NCI-H187 treated with DMSO at 0.1 percent for 48 hours (cell line): ENCODE measurements at regions not wholly inside any gene's neighbourhood (a gene's known extent, or its start where the extent isn't known, plus 50 kb on each side); places are given as distances from the start of the nearest gene placed in this dataset.

ENCODE experiments used
- DNase-seq: peaks from one replicate; lab custom pipeline; 2025; lab: John Stamatoyannopoulos, UW

GRCh38 chr11:116473206-116473769 lies 299.5 kb downstream of the BUD13 start:
- no peak for DNase-seq

DNA sequence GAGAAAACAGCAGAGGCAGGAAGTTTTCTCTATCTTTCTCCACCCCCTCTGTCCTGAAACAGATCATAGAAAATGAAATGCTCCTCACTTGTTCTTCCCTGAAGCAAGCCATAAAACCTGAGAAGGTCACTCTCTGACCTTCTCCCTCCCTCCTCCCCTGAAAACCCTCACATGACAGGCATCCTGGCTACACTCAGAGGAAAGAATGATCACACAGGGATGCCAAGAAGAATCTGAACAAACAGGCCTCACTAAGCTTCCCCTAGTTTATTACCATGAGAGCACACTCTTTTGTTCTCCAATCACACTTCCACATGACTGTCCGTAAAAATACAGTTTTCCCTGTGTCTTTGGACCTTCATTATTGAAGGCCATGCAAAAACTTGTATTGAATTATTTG lies 300.1 kb downstream of the BUD13 start:
- DNase-seq: no peak

DNA sequence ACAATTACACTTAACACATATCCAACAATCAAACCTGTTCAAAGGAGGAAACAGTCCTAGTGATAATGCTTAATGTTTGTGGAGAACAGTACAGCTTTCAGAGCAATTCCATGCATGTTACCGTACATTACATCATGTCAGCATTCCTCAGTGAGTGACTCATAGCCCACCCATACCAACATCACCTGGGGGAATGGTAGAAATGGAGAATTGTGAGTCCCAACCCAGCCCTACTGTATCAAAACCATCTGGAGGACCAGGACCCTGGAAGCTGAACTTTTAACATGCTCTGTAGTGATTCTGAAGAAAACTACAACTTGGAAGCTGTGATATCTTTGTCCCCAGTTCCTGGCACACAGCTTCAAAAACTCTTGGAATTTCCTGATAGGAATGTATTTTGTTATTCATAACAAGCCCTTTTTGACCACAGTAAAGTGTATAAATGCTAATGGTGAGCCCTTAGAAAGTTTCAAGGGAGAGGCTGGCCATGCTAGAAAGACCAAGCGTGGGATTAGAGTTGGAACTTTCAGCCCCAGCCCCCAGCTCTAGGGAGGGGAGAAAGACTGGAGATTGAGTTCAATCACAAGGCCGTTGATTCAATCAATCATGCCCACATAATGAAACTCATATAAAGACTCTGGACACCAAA lies 301.1 kb downstream of the BUD13 start:
- DNase-seq: no peak

- DNase-seq: no peak
Measured at GRCh38 chr11:116468699-116469098, 304.1 kb downstream of the BUD13 start.

DNA sequence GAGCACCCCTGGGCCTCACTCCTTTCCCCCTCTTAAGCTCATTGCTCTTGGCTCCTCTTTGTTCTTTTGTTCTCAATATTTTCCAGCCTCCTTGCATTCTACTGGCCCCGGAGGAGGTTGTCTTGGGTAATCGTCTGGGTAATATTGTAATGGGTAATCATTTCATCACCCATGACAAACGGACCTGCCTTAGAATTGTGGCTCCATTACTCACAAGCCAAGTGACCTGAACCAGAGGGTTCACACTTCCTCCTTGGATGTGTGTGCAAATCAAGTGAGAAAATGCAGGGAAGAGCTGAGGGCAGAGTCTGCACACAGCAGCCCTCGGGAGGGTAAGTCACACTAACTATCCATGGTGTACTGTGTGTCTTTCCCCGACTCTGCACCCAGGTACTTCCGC lies 305.0 kb downstream of the BUD13 start:
- no peak for DNase-seq

- no peak for DNase-seq
Measured at GRCh38 chr11:116466801-116467200, 306.0 kb downstream of the BUD13 start.

- no peak for DNase-seq
Measured at GRCh38 chr11:116466191-116466590, 306.6 kb downstream of the BUD13 start.

- no peak for DNase-seq
Measured at GRCh38 chr11:116465056-116465455, 307.7 kb downstream of the BUD13 start.

DNA sequence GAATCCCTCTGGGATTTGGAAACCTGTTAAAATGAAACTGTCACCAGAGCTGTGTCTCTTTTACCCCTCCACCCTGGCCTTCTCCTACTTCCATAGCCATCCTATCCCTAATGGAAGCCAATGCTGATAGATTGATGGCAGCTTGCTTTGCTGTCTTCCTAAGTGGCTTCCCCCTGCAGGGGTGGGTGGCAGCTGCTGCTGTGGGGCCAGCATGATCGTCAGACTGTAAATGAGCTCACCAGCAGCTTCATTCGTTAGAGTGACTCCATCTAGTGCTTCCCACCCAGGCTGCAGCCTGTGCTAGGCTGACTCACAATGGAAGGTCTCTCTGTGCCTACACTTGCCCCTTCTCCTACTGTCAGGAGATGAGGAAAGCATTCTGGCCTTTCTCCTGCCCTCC lies 311.0 kb downstream of the BUD13 start:
- no peak for DNase-seq

DNA sequence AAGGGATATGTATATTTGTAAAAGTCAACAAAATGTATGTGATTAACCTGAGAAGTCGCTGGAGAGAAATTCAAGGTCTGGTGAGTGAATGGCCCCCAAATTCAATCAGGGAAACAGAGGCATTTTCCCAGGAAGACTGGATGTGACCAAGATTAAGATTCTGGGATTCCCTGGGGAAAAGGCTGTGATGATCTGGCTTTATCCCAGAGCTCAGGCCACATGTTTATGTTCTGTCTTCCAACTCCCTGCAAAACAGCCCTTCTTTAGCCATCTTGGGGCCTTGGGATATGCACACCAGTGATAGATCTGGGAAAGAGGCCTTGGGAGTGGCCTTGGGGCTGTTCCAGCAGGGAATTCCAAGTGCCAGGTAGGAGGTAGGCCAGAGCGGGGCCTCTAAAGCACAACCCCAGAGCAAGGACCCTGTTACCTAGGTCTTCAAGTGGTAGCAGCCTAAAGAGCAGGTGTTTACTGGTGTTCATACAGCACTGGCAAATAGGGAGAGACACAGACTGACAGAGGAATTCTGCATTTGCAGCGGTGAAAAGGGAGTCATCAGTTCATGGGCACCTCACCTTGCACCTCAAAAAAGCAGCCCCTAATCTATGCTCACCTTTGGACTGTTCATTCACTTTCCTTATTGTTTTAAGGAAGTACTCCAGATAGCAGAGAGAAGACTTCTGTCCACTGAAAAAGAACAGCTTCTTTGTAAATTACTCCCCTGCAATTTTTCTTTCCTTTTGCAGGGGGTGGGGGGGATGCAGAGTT lies 312.4 kb downstream of the BUD13 start:
- DNase-seq: no peak

- DNase-seq: no peak
Measured at GRCh38 chr11:116459185-116460045, 313.4 kb downstream of the BUD13 start.

GRCh38 chr11:116458546-116458945 lies 314.2 kb downstream of the BUD13 start:
- no peak for DNase-seq

DNA sequence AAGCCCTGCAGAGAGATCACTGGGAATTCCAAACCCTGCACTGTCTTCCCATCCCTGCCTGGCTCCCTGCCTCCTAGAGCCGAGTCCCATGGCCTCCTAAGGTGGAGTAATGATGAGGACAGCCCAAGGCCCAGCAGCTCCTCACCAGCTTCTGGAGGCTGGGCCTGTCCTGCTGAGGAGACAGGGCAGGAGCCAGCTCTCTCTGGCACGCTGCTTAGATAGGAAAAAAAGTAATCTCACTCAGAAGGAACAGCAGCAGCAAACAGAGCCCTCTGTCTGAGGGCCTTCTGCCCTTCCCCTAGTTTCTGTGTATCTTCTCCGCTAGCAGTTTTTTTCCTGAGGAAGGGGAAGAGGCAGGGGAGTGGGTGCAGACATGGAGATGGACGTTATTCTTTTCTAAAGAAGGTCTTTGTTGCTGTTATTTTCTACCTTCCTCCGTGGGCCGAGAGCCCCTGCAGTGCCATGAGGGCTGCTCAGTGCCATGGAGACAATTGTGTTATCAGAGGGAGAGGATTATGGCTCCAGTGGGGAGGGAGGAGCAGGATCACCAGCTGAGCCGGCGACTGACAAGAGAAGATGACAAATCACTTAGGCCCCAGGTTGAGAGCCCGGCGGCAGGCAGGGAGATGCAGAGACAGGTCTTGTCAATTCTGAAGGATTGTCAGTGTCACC lies 315.3 kb downstream of the BUD13 start:
- no peak for DNase-seq

- DNase-seq: no peak
Measured at GRCh38 chr11:116454951-116455350, 317.8 kb downstream of the BUD13 start.

DNA sequence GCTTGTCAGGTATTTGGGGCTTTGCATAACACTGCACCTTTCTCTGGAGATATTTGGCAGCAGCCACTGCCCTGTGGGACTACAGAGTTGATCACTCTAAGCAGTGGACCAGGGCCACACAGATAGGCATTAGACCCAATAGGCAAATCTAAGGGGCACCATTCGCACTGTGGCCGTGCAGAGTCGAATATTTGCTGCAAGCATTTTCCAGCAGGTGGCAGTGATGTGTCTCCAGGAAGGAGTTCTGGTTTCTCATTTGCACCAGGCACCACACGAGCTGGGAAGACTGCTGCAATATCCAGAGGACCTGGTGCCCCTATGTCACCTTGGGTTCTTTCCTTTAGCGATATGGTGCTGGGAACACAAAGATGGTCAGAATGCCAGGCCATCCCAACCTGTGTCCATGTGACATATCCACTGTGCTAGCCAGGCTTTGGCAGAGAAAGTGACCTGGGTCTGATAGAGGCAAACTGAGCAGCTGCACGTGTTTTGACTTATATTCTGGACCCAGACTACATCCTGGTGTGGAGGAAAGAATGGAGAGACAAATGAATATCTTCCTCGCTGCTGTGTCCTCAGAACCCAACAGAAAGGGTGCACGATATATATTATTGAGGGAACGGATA lies 318.7 kb downstream of the BUD13 start:
- DNase-seq: no peak

- no peak for DNase-seq
Measured at GRCh38 chr11:116452461-116452860, 320.3 kb downstream of the BUD13 start.

DNA sequence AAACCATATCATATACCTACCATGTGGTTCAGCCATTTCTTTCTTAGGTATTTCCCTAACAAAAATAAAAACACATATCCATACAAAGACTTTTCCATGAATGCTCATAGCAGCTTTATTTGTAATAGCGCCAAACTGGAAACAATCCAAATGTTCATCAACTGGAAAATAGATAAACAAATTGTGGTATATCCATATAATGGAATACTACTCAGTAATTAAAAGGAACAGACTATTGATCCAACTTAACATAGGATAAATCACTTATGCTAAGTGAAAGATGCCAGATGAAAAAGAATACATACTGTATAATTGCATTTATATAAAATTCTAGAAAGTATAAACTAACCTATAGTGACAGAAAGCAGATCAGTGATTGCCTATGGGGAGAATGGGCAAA lies 323.3 kb downstream of the BUD13 start:
- no peak for DNase-seq

GRCh38 chr11:116446048-116446941 lies 326.5 kb downstream of the BUD13 start:
- DNase-seq: no peak

DNA sequence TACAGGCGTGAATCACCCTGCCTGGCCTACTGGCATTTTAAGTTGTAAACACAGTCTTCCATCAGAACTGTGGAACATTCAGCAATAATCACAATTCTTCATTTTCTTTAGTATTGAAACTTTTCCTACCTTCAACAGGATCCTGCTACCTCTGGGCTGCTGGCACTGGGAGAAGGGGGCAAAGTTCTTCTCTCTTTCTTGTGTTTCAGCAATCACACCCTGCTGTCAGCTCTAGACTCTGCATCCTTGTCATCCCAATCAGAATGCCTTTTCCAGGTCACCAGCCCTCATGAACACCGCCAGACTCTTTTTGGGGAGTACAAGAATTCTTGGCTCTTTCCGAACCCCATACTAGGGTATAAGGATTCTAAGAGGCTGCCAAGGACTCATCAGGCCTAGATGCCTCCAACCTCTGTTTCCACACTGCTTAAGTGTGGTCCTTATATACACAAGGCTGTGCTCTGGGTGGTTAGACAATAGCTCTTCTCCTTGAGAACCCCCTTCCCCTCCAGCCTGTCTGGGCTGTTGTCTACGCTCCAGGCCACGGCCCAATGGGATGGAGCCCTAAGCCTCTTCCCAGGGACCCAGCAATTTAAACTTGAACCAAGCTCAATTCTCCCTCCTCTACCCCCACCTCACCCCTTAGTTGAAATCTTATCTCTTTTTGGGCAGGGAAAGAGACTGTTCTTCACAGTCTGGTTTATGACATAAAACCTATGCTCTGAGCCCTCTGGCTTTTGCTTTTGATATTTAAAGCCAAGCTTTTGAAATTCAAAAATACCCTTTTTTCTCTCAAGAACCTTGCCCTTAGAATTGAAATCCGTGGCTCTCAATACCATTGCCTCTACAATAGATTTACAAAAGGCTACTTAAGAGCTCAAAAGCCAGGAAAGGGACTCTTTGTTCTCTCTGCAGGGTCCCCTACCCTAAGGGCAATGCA lies 327.4 kb downstream of the BUD13 start:
- DNase-seq: no peak
